ENCODE measurements at regions not wholly inside any gene's neighbourhood (a gene's known extent, or its start where the extent isn't known, plus 50 kb on each side); places are given as distances from the start of the nearest gene placed in this dataset.

DNA sequence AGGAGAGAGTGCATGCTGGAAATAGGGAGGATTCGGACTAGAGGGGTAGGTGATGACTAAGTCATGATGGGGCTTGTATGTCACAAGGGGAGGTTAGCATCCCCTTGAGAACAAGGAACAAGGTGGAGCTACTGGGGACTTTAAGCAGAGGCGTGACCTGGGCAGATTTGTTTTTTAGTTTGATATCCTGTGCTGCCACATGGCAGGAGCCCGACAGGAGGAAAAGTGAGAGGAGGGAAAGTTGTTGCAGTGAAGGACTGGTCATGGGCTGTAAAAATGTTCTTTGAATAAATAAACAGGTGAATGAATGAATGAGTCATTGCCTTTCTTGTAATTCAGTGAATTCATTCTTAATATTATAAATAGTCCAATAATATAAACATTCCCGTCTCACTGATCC lies 365.1 kb upstream of the CDH5 start:
- H3K4me2 ChIP-seq (ENCODE audit: low read length), result no peak overlapping the region
- TF ChIP-seq EZH2phosphoT487 (IDR thresholded peaks at IDR 0.05; ENCODE audit: borderline replicate concordance, low read length), result no peak
- TF ChIP-seq, protein P1, sequence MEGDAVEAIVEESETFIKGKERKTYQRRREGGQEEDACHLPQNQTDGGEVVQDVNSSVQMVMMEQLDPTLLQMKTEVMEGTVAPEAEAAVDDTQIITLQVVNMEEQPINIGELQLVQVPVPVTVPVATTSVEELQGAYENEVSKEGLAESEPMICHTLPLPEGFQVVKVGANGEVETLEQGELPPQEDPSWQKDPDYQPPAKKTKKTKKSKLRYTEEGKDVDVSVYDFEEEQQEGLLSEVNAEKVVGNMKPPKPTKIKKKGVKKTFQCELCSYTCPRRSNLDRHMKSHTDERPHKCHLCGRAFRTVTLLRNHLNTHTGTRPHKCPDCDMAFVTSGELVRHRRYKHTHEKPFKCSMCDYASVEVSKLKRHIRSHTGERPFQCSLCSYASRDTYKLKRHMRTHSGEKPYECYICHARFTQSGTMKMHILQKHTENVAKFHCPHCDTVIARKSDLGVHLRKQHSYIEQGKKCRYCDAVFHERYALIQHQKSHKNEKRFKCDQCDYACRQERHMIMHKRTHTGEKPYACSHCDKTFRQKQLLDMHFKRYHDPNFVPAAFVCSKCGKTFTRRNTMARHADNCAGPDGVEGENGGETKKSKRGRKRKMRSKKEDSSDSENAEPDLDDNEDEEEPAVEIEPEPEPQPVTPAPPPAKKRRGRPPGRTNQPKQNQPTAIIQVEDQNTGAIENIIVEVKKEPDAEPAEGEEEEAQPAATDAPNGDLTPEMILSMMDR (IDR thresholded peaks at IDR 0.05; ENCODE audit: low read depth, low read length, poor library complexity, severe bottlenecking), result no peak

DNA sequence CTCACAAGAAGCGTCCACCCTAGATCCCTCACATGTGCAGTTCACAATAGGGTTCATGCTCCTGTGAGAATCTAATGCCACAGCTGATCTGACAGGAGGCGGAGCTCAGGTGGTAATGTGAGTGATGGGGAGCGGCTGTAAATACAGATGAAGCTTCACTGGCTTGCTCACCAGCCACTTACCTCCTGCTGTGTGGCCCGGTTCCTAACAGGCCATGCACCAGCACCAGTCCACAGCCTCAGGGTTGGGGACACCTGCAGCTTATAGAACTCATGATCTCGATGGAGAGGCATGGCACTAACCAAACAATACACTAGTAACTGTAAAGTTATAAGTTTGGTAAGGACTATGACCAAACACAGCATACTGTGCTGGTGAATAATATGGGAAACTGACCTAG lies 368.0 kb upstream of the CDH5 start:
- Histone ChIP-seq H3K27me3 (ENCODE audit: control insufficient read depth, low read length) (no peaks in the 10 kb centered on the region), H3K27ac (ENCODE audit: low read depth, low read length) (no peak overlapping the region), H3K9me2 (replicated peaks; ENCODE audit: control insufficient read depth, low read length) (no peaks in the 10 kb centered on the region), H4K20me1 (ENCODE audit: control insufficient read depth, insufficient read depth, low read depth, low read length) (no peaks in the 10 kb centered on the region), H3K79me2 (ENCODE audit: control insufficient read depth, low read length) (no peaks in the 10 kb centered on the region), H3K4me2 (ENCODE audit: low read length) (no peak overlapping the region), H3F3A (ENCODE audit: control insufficient read depth, insufficient read depth) (no peaks in the 10 kb centered on the region), H3K4me1 (ENCODE audit: control insufficient read depth, low read length) (no peaks in the 10 kb centered on the region), H3K9me3 (ENCODE audit: control insufficient read depth, insufficient read depth, low read length) (no peaks in the 10 kb centered on the region), H3K4me3 (ENCODE audit: low read length) (no peak overlapping the region), H3K36me3 (ENCODE audit: control insufficient read depth, low read length) (no peaks in the 10 kb centered on the region)
- no peak for TF ChIP-seq EZH2phosphoT487 (IDR thresholded peaks at IDR 0.05; ENCODE audit: borderline replicate concordance, low read length)
- TF ChIP-seq, protein P1 (IDR thresholded peaks at IDR 0.05; ENCODE audit: low read depth, low read length, poor library complexity, severe bottlenecking), result no peak

More for the DNA sequence above, 365.1 kb upstream of the CDH5 start:
- no peaks in the 10 kb centered on the region for H3K27me3 ChIP-seq (ENCODE audit: control insufficient read depth, low read length)
- H3K79me2 ChIP-seq (ENCODE audit: control insufficient read depth, low read length), result no peaks in the 10 kb centered on the region
- no peaks in the 10 kb centered on the region for H3K4me1 ChIP-seq (ENCODE audit: control insufficient read depth, low read length)
- no peak overlapping the region for H3K4me3 ChIP-seq (ENCODE audit: low read length)
- no peaks in the 10 kb centered on the region for H3F3A ChIP-seq (ENCODE audit: control insufficient read depth, insufficient read depth)
- no peaks in the 10 kb centered on the region for H3K9me3 ChIP-seq (ENCODE audit: control insufficient read depth, insufficient read depth, low read length)
- no peak overlapping the region for H3K27ac ChIP-seq (ENCODE audit: low read depth, low read length)
- H3K36me3 ChIP-seq (ENCODE audit: control insufficient read depth, low read length), result no peaks in the 10 kb centered on the region
- H4K20me1 ChIP-seq (ENCODE audit: control insufficient read depth, insufficient read depth, low read depth, low read length), result no peaks in the 10 kb centered on the region
- H3K9me2 ChIP-seq (replicated peaks; ENCODE audit: control insufficient read depth, low read length), result no peaks in the 10 kb centered on the region

DNA sequence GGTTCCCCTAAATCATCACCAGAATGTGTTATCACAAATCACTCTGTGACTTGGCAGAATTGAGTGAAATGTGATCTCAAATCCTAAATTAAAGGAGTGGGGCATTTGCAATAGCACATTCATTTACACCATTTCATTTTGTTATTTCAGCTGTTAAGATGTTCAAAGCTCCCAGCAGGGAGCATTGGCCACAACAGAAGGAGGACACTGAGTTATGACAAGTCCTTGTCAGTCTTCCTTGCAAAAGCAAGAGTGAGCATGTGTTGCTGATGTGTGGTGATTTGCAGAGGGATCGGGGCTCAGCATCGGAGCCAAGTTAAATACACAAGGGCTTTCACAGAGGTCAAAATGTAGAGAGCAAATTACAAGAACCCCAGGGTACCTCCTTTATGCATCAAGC lies 372.2 kb upstream of the CDH5 start:
- Histone ChIP-seq H3K4me3 (ENCODE audit: low read length) (no peak overlapping the region), H3K9me2 (replicated peaks; ENCODE audit: control insufficient read depth, low read length) (no peaks in the 10 kb centered on the region), H3K4me2 (ENCODE audit: low read length) (no peak overlapping the region), H4K20me1 (ENCODE audit: control insufficient read depth, insufficient read depth, low read depth, low read length) (no peaks in the 10 kb centered on the region), H3K9me3 (ENCODE audit: control insufficient read depth, insufficient read depth, low read length) (no peaks in the 10 kb centered on the region), H3K27ac (ENCODE audit: low read depth, low read length) (no peak overlapping the region), H3K27me3 (ENCODE audit: control insufficient read depth, low read length) (no peaks in the 10 kb centered on the region), H3F3A (ENCODE audit: control insufficient read depth, insufficient read depth) (no peaks in the 10 kb centered on the region), H3K36me3 (ENCODE audit: control insufficient read depth, low read length) (no peaks in the 10 kb centered on the region), H3K79me2 (ENCODE audit: control insufficient read depth, low read length) (no peaks in the 10 kb centered on the region), H3K4me1 (ENCODE audit: control insufficient read depth, low read length) (no peaks in the 10 kb centered on the region)
- no peak for TF ChIP-seq EZH2phosphoT487 (IDR thresholded peaks at IDR 0.05; ENCODE audit: borderline replicate concordance, low read length)
- TF ChIP-seq, protein P1 (IDR thresholded peaks at IDR 0.05; ENCODE audit: low read depth, low read length, poor library complexity, severe bottlenecking), result no peak

Measured in DOHH2 (cell line).